ENCODE measurements at regions not wholly inside any gene's neighbourhood (a gene's known extent, or its start where the extent isn't known, plus 50 kb on each side); places are given as distances from the start of the nearest gene placed in this dataset.

DNA sequence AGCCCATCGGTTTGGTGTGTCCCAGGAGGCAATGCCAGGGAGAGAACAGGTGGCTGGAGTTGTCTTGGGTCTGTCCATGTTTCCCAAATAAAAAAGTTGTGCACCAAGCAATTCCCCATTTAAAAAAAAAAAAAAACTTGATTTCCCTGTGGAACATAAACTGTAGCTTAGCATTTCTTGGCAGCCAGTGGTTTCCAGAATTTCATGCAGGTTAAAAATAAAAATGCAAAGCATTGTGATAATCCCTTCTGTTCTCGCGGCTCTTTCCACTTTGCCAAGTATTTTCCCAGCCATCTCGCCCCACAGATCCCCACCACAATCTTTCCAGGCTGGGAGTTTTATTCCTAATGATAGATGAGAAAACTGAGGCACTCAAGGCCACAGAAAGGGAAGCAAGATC lies 51.4 kb upstream of the MSX1 start:
- DNase-seq (ENCODE audit: low spot score) = no peak

DNA sequence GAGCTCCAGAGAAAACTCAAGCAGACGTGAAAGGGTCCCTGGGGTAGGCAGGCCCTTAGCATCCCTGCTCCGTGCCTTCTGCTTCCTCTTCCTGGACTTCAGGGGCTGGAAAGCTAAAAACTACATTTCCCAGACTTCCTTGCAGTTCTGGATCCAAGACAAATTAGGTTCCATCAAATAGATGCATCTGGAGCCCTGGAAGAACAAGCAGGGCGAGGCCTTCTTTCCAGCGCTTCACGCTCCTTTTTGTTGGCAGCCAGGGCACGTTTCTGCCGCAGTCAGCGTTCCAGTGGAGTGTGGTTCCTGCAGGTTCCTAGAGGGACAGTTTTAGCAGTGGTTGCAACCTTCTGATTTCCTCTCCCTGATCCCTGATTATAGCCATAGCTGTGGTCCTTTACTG lies 53.6 kb upstream of the MSX1 start:
- DNase-seq (ENCODE audit: low spot score) = peak; percentile 27

DNA sequence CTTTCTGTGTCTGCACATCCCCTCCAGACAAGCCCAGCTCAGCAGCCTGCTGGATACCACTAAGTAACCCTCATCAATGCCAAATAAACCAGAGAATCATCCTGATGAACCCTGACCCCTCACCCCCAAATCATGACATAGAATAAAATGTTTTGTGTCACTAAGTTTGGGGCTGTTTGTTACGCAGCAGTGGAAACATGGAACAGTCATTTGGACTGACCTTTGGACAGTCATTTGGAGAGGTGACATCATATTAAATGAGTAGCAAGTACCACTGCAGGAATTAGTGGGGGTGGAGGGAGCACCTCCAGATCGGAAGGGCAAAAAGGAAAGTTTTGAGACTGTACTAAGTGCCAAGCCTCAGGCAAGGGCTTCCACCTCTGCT lies 55.6 kb upstream of the MSX1 start:
- no peak for DNase-seq (ENCODE audit: low spot score)

DNA sequence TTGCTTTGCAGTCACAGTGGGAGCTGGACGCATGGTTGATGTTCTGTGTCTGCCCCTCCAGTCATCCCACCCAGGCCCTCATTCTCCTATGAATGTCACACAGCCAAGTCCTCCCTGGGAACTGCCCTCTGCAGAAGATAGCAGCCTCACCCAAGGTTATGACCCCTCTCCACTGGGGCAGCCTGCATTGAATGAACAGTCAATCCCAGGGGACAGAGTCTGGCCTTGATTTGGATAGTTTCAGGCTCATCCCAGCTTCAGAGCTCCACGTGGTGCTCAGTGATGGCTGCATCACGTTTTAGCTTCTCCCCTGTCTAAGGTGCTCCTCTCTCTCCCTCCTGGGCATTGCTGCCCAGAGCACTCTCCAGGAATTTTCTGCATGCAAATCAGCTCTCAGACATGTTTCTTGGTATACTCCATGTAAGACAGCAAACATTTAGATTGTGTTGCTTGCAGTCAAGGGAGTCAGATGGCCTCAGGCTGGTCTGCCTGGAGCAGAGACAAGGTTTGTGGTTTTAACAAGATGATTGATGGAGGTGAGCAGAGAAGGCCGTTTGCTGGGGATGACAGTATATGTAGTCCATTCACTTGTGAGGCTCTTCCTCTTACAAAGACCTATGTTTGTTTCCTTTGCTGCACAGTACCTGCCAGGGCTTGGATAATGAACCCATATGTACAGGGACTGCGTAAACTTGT lies 56.1 kb upstream of the MSX1 start:
- no peak for DNase-seq (ENCODE audit: low spot score)

DNA sequence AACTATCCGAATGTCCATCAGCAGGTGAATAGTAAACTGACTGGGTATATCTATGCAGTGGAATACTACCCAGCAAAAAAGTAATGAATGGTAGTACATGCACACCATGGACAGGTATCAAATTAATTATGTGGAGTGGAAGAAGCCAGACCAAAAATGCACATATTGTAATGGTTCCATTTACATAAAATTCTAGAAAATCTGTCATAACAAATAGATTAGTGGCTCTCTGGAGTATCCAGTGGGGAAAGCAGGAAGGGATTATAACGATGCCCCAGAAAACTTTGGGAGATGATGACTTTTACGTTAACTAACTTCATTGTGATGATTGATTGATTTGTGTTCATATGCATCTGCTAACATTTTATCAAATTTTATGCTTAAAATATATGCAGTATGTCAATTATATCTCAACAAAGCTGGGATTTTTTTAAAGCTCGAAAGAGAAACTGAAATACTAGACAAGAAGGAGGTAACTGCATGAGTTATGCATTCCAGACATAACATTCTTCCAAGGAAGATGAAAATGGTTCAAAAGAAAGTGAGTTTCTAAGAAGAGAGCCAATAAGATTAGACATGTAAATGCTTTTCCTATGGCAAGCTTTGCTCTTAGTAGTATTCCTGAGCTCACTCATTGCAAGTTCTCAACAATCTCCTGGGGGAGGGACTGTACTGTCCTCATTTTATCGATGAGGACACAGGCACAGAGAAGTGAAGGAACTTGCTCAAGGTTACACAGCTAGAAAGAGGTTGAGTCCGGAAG lies 58.6 kb upstream of the MSX1 start:
- DNase-seq (ENCODE audit: low spot score) = peak; percentile 76

DNA sequence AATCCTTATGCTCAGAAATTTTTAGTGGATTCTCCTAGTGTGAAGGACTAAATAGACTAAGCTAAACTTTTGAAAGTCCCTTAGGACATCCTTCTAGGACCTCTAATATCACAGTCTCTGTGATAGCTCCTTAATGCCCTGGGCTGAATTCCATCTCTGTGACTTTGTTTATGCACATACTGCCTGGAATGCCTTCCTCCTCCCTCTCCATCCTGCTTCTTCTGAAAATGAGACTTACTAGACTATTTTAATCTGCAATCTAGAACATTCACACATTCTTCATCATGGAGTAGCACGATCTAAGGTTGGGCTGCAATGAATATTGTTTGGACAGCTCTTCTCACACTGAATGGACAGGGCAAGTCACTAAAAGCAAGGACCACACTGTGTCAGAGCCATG lies 65.0 kb upstream of the MSX1 start:
- DNase-seq (ENCODE audit: low spot score) = no peak

DNA sequence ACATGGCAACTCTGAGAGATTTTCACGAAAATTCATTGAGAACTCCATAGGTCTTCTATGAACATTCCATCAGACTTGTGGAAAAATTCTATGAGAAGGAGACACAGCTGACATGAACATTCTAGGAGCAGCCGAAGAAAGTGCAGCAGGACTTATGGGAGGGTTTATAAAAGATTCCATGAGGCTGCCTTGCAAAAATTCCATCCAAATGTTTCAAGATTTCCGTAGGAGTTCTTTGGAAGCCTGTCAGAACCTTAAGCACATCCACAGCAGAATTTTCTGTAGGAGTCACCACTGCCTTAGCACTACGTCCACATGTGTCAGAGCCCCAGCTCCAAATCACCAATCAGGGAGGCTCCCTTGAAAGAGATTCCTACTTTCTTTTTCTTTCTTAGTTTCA lies 67.0 kb upstream of the MSX1 start:
- peak; percentile 94 for DNase-seq (ENCODE audit: low spot score)

DNA sequence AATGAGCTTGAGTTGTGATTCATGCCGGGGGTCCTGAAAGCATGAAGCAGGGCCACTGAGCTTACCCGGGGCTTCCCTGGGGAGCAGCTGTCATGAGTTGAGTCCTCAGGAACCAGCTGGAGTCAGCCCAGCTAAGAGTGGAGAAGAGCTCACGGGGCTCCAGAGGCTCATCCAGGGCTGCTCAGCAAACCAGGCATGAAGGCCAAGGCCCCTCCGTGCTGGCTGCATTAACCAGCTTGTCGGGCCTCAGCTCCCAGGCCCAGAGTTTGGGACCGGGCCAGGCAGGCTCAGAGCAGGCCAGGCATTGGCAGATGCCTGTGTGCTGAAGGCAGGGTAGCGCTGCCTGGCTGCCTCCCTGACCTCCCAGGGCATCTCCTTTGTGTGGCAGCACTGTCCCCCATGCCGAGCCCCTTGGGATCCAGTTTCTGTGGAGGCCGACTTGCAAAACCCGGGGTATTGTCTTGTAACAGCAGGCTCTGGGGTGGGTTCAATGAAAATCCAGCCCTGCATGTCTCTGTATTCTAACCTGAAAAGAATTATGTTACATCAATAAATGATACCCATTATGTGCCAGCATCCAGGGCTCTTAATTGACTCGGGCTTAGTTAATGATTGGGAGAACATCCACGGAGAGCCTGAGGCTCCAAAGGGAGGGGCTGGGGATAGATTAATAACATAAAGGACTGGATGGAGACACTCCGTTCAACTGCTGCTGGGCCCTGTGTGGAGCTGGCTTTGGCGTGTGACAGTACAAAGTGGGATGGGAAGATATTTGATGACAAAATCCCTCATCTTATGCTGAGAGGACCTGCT lies 68.0 kb upstream of the MSX1 start:
- peak; percentile 93 for DNase-seq (ENCODE audit: low spot score)

DNA sequence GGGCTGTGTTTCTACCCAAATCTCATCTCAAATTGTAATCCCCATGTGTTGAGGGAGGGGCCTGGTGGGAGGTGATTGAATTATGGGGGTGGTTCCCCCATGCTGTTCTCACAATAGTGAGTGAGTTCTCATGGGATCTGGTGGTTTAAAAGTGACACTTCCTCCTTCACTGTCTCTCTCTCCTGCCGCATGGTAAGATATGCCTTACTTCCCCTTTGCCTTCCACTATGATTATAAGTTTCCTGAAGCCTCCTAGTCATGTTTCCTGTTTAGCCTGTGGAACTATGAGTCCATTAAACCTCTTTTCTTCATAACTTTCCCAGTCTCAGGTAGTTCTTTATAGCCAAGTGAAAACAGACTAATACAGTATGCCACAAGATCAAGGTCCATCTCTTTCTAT lies 70.0 kb upstream of the MSX1 start:
- no peak for DNase-seq (ENCODE audit: low spot score)

DNA sequence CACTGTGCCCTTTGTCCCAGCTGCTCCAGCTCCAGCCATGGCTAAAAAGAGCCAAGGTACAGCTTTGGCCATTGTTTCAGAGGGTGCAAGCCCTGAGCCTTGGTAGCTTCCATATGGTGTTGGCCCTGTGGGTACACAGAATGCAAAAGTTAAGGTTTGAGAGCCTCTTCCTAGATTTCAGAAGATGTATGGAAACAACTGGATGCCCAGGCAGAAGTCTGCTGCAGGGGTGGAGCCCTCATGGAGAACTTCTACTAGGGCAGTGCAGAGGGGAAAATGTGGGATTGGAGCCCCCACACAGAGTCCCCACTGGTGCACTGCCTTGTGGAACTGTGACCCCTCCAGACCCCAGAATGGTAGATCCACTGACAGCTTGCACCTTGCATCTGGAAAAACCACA lies 70.9 kb upstream of the MSX1 start:
- no peak for DNase-seq (ENCODE audit: low spot score)

DNA sequence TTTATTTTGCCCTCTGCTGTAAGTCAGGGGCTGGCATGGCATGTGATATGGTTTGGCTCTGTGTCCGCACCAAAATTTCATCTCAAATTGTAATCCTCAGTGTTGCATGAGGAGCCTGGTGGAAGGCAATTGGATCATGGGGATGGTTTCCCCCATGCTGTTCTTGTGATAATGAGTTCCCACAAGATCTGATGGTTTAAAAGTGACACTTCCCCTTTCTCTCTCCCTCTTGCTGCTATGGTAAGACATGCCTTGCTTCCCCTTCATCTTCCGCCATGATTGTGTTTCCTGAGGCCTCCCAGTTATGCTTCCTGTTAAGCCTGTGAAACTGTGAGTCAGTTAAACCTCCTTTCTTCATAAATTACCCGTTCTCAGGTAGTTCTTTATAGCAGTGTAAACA lies 72.0 kb upstream of the MSX1 start:
- no peak for DNase-seq (ENCODE audit: low spot score)

DNA sequence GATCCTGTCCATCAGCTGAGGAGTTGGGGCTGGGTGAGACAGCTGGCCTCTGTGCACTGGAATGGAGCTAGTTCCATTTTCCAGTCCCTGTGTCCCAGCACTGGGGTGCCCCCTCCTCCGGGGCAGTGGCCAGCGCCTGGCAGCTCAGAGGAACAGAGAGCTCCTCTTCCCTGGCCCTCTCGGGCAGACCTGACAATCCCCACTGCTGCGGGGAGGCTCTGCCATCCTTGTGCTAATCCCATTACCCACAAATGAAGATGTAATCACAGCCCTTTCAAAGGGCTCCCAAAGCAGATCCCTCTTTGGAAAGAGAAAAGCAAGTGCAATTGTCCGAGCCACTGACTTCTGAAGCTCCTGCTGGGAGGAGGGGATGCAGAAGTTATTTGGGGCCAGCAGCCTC lies 75.1 kb upstream of the MSX1 start:
- no peak for DNase-seq (ENCODE audit: low spot score)

DNA sequence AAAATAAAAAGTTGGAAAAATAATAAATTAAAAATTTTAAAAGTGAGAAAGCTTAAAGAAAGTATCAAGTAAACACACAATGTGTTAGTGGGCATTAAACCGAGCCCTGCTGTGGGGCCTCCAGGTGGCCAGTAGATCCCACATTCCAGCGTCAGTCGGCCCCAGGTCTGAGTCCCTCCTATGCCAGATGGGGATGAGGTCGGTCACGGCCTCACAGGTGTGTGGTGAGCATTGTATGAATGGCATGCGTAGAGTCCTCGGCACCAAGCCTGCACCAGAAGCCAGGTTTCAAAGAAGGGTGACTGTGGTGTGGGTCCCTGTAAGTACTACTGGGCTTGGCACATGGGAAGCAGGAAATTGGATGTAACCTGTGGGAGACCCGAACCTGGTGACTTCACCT lies 75.6 kb upstream of the MSX1 start:
- no peak for DNase-seq (ENCODE audit: low spot score)

DNA sequence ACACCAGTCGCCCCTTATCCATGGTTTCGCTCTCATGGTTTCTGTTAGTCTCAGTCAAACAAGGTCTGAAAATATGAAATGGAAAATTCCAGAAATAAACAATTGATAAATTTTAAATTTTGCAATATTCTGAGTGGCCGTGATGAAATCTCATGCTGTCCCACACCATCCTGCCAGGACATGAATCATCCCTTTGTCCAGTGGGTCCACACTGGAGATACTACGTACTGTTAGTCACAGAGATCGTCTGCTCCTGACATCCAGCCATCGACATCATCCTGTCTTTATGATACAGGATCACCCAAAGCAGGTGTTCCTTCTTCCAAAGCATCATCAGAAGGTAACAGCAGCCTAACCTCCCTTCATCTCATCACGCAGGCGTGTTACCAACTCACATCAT lies 76.5 kb upstream of the MSX1 start:
- no peak for DNase-seq (ENCODE audit: low spot score)

DNA sequence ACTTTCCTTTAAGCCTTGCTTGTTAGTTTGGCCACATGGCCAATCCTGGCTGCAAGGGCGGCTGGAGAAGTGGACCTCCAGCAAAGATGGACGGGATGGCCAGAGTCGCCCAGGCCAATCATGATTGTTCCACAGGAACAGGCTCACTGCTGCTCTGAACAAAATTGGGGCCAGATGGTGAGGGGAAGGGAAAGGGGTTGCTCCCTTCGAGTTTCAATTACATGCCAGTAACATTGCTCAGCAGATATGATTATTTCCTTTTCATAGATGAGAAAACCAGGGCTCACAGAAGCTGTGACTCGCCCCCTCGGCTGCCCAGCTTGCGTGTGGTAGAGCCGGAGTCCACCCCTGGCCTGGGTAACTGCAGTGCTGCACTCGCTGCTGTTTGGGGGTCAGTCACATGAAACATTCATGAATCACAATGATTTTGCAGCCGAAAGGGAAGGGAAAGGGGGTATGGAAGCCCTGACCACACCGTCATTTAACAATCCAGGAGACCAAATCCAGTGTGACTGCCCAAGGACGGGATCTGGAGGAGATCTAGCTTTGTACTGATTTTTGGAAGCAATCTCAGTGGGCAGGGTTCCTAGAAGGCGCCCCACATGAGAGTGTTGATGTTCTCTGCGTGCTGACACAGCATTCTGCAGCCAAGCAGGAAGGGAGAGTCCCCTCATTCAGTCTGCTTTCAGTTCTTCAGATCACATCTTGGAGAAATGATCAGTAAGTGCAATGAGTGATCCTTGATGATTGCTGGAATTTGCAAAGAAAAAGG lies 77.3 kb upstream of the MSX1 start:
- peak; percentile 83 for DNase-seq (ENCODE audit: low spot score)

DNA sequence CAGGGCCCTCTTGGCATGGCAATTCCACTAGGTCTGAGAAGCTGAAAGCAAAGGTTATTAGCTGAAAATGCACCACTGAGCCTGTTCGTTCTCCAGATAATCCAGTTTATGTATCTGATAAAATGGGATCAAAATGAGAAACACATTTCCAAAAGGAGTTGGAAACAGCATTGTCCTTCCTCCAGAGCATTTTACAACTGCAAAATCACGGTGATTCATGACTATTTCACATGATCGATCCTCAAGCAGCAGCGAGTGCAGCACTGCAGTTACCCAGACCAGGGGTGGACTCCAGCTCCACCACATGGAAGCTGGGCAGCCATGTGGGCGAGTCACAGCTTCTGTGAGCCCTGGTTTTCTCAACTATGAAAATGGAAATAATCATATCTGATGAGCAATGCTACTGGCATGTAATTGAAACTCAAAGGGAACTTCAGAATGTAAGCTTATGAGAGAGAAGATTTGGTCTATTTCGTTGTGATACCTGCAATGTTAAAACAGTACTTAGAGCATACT lies 78.7 kb upstream of the MSX1 start:
- peak; percentile 61 for DNase-seq (ENCODE audit: low spot score)

DNA sequence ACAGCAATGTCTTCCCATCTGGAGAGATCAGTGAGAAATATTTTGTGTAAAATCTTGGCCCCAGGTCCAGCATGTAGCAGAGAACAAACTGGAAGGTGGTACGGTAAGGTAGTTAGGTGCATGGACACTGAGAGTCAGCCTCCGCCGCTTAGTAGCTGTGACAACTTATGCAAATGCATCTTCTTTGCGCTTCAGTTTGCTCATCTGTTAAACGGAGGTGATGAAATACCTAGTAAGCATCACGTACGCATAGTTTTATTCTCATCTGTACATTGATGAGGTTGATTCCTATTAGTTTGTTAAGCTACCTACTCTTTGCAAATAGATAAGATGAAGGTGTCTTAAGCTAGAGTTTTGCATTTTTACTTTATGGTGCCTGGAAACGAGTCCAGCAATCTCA lies 80.0 kb upstream of the MSX1 start:
- no peak for DNase-seq (ENCODE audit: low spot score)

DNA sequence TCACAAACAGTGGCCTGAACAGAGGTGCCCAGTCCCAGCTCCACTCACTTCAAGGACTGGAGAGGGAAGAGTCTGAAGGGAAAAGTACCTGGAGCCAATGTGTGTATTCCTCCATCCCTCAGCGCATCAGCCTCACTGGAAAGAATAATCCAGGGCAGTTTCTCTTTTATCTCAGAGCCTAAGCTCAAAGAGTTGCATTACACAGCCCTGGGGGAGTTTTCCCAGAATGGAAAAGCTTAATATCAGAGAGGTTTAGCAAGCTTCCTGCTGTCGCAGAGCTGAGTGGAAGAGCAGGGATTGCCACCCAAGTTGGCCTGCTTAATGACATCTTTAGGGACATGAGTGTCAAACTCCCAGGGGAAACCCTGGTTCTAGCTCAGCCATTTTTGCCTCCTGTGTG lies 80.4 kb upstream of the MSX1 start:
- DNase-seq (ENCODE audit: low spot score) = peak; percentile 78

DNA sequence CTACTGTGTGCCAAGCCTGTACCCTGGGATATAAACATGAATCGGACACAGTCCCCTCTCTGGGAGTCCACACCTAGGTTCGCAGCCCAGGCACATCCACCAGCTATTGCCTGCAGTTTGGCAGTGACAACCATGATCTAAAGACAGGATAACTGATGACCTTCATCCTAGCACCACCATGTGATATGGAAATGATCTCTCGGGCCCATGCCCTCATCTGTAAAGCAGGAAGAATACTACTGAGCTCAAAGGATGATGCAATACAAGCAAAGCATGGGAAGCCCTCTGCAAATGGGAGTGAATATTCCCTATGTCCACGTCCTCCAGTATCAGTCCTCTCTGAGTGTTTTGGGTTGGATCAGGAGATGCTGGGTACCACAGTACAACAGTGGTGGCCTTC lies 80.9 kb upstream of the MSX1 start:
- DNase-seq (ENCODE audit: low spot score) = no peak

DNA sequence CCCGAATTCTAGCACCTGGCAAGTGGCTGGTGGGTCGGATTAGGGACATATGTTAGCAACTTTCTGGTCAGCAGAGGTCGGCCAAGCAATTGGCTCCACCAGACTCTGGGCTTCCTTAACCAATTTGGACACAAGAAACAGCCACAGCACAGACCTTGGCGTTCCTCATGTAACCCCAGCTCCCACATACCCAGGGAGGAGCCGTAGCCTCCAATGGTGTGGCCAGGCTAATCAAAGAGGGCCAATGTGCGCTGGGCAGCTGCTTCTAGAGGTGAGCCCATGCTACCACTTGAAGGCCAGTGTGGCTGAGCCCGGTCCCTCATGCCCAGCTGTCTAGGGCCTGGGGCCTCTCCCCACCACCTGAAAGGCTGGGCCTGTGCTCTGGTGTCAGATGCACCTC lies 82.5 kb upstream of the MSX1 start:
- DNase-seq (ENCODE audit: low spot score) = no peak

DNA sequence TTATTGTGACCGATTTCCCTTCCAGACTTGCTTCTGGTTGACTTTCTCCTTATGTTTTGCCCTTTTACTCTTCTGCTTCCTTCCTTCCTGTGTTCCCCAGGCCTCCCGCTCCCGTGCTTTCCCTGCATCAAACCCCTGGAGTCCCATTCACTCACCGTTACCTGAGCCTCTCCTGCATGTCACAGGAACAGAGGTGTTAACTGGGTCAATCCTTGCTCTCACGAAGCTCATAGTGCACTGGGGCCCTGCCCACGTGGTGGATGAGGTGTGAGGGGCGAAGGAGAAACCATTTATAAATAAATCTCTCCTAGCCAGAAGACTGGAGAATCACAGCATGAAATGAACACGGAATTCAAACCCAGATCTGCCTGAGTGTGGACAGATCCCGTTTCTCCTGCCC lies 83.1 kb upstream of the MSX1 start:
- no peak for DNase-seq (ENCODE audit: low spot score)

DNA sequence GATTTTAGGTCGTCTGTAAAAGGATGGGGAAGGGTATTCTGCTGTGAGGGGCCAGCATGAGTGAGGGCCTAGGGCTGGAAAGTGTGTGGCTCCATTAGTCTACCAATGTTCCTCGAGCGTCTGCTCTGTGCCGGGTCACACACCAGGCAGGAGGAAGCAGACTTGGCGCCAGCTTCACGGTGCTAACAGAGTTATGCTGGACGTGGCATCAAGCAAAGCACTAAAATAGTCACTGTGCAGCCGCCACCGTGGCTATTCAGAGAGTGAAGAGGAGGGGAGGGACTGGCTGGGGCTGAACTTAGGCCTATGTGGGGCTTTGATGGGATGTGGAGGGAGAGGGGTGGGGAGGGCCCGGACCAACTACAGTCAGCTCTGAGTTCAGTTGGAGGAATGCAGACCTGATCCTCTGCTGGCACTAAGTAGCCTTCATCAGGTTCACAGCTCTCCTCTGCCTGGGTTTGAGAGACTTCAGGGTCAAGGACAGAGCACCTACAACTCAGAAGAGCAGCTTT lies 83.9 kb upstream of the MSX1 start:
- DNase-seq (ENCODE audit: low spot score) = peak; percentile 74
